ENCODE measurements at regions not wholly inside any gene's neighbourhood (a gene's known extent, or its start where the extent isn't known, plus 50 kb on each side); places are given as distances from the start of the nearest gene placed in this dataset.

DNA sequence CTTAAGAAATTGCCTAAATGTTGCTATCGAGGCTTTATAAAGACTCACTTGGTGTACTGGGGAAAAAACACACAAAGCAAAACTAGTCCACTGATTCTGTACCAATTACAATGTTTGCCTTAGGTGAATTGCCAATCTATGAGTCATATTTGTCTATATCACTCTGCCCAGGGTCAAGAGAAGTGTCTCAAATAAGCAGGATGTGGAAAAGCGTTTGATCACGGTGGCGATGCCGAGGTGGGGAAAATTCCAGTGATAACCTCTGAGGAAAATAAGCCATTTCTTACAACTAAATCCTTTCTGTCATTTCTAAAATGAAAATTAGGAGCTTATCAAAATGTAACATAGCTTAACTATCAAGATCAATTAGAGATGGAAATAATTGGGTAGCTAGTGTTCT, 148.6 kb upstream of the DIO3 start:
- no peak for TF ChIP-seq CTCF (IDR thresholded peaks at IDR 0.05)
- TF ChIP-seq POLR2A (IDR thresholded peaks at IDR 0.05), result no peak
